ENCODE measurements at regions not wholly inside any gene's neighbourhood (a gene's known extent, or its start where the extent isn't known, plus 50 kb on each side); places are given as distances from the start of the nearest gene placed in this dataset.

DNA sequence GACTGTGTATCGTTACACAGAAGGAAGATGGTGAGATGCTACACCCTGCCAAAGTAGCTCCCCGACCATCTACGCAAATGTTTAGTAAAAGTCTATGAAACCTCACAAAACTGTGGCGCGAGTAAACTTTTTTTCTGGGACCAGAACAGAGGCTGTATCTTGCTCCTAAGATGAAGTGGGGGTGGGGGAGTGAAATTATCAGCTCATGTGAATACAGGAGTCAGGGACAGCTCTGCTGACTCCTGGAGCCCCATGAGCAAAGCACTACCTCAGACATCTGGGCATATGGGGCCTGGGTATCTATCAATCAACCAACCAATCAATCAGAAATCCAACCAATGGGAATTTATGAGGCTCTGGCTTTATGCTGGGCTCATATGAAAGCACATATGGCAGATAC, 138.6 kb upstream of the RANBP3L start:
- TF ChIP-seq, protein P1, sequence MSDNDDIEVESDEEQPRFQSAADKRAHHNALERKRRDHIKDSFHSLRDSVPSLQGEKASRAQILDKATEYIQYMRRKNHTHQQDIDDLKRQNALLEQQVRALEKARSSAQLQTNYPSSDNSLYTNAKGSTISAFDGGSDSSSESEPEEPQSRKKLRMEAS (IDR thresholded peaks at IDR 0.05; ENCODE audit: low read depth, low read length), result no peak
- TF ChIP-seq RFX5 (IDR thresholded peaks at IDR 0.05; ENCODE audit: low read depth, low read length), result no peak
- TF ChIP-seq, protein P2, sequence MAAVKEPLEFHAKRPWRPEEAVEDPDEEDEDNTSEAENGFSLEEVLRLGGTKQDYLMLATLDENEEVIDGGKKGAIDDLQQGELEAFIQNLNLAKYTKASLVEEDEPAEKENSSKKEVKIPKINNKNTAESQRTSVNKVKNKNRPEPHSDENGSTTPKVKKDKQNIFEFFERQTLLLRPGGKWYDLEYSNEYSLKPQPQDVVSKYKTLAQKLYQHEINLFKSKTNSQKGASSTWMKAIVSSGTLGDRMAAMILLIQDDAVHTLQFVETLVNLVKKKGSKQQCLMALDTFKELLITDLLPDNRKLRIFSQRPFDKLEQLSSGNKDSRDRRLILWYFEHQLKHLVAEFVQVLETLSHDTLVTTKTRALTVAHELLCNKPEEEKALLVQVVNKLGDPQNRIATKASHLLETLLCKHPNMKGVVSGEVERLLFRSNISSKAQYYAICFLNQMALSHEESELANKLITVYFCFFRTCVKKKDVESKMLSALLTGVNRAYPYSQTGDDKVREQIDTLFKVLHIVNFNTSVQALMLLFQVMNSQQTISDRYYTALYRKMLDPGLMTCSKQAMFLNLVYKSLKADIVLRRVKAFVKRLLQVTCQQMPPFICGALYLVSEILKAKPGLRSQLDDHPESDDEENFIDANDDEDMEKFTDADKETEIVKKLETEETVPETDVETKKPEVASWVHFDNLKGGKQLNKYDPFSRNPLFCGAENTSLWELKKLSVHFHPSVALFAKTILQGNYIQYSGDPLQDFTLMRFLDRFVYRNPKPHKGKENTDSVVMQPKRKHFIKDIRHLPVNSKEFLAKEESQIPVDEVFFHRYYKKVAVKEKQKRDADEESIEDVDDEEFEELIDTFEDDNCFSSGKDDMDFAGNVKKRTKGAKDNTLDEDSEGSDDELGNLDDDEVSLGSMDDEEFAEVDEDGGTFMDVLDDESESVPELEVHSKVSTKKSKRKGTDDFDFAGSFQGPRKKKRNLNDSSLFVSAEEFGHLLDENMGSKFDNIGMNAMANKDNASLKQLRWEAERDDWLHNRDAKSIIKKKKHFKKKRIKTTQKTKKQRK (IDR thresholded peaks at IDR 0.05; ENCODE audit: low read depth, low read length), result no peak
- TF ChIP-seq DPF2 (IDR thresholded peaks at IDR 0.05), result no peak
- TF ChIP-seq NR2F1 (conservative IDR thresholded peaks at IDR 0.05), result no peak
- no peak for TF ChIP-seq RCOR1 (conservative IDR thresholded peaks at IDR 0.05; ENCODE audit: low read depth, low read length)
